Transverse colon (tissue), 4 donors: ENCODE measurements at regions not wholly inside any gene's neighbourhood (a gene's known extent, or its start where the extent isn't known, plus 50 kb on each side); places are given as distances from the start of the nearest gene placed in this dataset.

ENCODE experiments used
- EP300 ChIP-seq: sonication (generic); formaldehyde crosslinking; IDR thresholded peaks from one replicate; pipeline ENCODE4 v1.6.1; 2017; ENCODE audit warnings: antibody characterized with exemption, low read depth
- POLR2A ChIP-seq: fragments of 450-650 bp; IDR thresholded peaks from one replicate; pipeline ENCODE4 v1.6.1; 2016; ENCODE audit warnings: antibody characterized with exemption, mild to moderate bottlenecking, moderate library complexity
- POLR2AphosphoS5 ChIP-seq, 3 donors: sonication (generic); formaldehyde crosslinking; IDR thresholded peaks; one replicate each; pipeline ENCODE4 v1.6.1; 2016; ENCODE audit warnings: antibody characterized with exemption in 3 of 3
- TF ChIP-seq, protein P1 (sequence below), 5 experiments: fragments of 200-600 bp in 3 of 5; fragments of 450-650 bp in 2 of 5; sonication (generic) in 3 of 5; IDR thresholded peaks; 1 replicate in 2 of 5; 2 replicates in 3 of 5; pipeline ENCODE4 v1.5.1; 2016 to 2017; ENCODE audit warnings: antibody characterized with exemption in 5 of 5, inconsistent platforms in 3 of 5, mild to moderate bottlenecking in 2 of 5, moderate library complexity in 1 of 5

DNA sequence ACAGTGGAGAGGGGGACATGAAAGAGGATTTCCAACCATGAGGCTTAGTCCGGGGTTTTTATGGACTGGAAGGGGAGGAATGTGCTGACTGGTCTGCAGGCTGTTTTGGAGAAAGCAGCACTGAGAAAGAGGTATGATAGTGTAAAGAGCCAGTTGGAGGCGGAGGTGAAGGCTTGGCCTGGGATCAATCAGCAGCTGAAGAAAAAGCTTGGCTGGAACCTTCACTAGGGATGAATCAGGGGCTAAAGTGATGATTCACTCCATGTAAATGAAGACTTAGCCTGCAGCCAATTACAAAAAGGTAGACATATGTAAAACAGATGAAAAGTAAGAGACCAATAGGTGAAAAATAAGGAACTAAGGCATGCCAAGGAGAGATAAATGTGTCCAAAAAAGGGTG lies 1382.6 kb downstream of the GATA3 start:
- TF ChIP-seq POLR2A (no peak), EP300 (no peak), POLR2AphosphoS5 (IDR thresholded peaks at IDR 0.05) (no peak)
- TF ChIP-seq, protein P1, sequence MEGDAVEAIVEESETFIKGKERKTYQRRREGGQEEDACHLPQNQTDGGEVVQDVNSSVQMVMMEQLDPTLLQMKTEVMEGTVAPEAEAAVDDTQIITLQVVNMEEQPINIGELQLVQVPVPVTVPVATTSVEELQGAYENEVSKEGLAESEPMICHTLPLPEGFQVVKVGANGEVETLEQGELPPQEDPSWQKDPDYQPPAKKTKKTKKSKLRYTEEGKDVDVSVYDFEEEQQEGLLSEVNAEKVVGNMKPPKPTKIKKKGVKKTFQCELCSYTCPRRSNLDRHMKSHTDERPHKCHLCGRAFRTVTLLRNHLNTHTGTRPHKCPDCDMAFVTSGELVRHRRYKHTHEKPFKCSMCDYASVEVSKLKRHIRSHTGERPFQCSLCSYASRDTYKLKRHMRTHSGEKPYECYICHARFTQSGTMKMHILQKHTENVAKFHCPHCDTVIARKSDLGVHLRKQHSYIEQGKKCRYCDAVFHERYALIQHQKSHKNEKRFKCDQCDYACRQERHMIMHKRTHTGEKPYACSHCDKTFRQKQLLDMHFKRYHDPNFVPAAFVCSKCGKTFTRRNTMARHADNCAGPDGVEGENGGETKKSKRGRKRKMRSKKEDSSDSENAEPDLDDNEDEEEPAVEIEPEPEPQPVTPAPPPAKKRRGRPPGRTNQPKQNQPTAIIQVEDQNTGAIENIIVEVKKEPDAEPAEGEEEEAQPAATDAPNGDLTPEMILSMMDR (IDR thresholded peaks at IDR 0.05): no peak
